ENCODE measurements at regions not wholly inside any gene's neighbourhood (a gene's known extent, or its start where the extent isn't known, plus 50 kb on each side); places are given as distances from the start of the nearest gene placed in this dataset.

DNA sequence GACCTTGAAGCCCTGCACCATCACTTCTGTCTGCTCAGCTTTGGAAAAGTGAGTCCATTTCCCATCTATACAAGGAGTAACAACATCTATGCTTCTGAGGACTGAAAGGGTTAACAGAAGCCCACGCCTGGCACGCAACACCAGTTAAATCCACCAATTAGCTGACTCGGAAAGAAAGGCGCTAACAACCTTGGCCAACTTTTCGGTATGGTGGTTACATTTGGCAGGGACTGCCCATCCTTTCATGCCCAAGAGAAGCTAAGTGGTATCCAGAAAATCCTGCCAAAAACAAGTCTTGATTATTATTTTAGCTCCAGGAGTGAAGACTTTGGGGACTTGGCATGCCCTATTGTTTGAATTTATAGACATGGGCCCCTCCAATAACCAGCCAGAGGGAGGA, 202.3 kb upstream of the RPL38 start:
- H3K9me2 ChIP-seq (replicated peaks; ENCODE audit: low read length): no peaks in the 10 kb centered on the region
- H3K9me3 ChIP-seq (ENCODE audit: low read length): no peaks in the 10 kb centered on the region
- ChIA-PET POLR2A (ENCODE audit: unreplicated experiment) (no interaction called here), CTCF (interaction anchor here (0.6 kb wide), 1 partner anchor 170 kb away, joined by 3 read pairs; no protein-coding TSS in a partner anchor)
- peaks cover 43% of the 10 kb centered on the region for H3K27me3 ChIP-seq (ENCODE audit: low read length)
- H3F3A ChIP-seq (ENCODE audit: low read length, unreplicated experiment): no peaks in the 10 kb centered on the region
- TF ChIP-seq EZH2phosphoT487 (IDR thresholded peaks at IDR 0.05; ENCODE audit: borderline replicate concordance, low read length): no peak
- TF ChIP-seq, protein P1, sequence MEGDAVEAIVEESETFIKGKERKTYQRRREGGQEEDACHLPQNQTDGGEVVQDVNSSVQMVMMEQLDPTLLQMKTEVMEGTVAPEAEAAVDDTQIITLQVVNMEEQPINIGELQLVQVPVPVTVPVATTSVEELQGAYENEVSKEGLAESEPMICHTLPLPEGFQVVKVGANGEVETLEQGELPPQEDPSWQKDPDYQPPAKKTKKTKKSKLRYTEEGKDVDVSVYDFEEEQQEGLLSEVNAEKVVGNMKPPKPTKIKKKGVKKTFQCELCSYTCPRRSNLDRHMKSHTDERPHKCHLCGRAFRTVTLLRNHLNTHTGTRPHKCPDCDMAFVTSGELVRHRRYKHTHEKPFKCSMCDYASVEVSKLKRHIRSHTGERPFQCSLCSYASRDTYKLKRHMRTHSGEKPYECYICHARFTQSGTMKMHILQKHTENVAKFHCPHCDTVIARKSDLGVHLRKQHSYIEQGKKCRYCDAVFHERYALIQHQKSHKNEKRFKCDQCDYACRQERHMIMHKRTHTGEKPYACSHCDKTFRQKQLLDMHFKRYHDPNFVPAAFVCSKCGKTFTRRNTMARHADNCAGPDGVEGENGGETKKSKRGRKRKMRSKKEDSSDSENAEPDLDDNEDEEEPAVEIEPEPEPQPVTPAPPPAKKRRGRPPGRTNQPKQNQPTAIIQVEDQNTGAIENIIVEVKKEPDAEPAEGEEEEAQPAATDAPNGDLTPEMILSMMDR (conservative IDR thresholded peaks at IDR 0.05; ENCODE audit: low read depth, low read length): no peak
- TF ChIP-seq EZH2 (IDR thresholded peaks at IDR 0.05; ENCODE audit: low read length, unreplicated experiment): no peak
- ATAC-seq: no peak
- H3K79me2 ChIP-seq (ENCODE audit: low read length): no peaks in the 10 kb centered on the region
- H3K9ac ChIP-seq (ENCODE audit: low read length): no peak overlapping the region
- H2AFZ ChIP-seq (ENCODE audit: low read length): no peak overlapping the region
- no peak overlapping the region for H3K4me3 ChIP-seq (ENCODE audit: low read length)
- no peaks in the 10 kb centered on the region for H3K36me3 ChIP-seq (ENCODE audit: low read depth, low read length)
- intact Hi-C loops (cut with micrococcal nuclease): no loop called here
- no TSS peak for BruUV-seq (replicated peaks)
- H3K27ac ChIP-seq (ENCODE audit: low read length): no peak overlapping the region
- H3K4me1 ChIP-seq (ENCODE audit: insufficient read depth, low read length): no peaks in the 10 kb centered on the region
- H4K20me1 ChIP-seq (ENCODE audit: low read length): no peaks in the 10 kb centered on the region
- no peak for DNase-seq
- H3K4me2 ChIP-seq (ENCODE audit: low read length): no peak overlapping the region

DNA sequence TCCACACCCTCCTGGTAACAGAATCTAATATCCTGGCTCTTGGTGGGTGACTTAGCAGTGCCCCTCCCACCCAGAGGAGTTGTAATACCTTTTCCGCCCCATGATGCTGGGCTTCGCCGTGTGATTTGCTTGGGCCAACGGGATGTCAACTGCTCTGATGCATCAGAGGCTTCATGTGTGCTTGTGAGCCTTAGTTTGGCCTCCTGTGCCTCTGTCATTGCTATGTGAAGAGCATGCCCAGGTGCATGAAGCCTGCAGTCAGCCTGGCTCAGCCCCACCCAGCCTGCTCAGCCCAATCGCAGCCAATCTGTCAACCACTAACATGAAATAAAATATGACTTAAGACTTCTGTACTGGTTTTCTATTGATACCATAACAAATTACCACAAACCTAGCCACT, 201.2 kb upstream of the RPL38 start:
- DNase-seq: no peak

DNA sequence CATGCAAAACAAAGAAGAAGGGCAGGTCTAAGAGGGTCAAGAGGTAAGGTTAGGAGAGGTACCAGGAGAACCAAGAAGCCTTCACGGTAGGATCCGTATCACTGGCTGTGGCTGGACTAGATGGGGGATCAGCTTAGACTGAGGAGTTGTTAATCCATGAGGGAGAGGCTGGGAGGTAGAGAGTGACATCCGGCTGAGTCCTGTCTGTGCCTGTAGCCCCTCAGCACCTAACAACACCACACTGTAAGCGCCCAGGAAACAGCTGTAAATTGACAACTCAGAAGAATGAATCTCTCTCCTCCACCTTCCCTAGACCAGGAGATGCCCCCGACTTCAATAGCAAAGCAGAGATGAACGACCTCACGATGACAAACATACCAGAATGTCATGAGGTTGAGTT, 199.4 kb upstream of the RPL38 start:
- no peaks in the 10 kb centered on the region for H3K79me2 ChIP-seq (ENCODE audit: low read length)
- peaks cover 58% of the 10 kb centered on the region for H3K27me3 ChIP-seq (ENCODE audit: low read length)
- no peak overlapping the region for H3K27ac ChIP-seq (ENCODE audit: low read length)
- no TSS peak for BruUV-seq (replicated peaks)
- H3K4me1 ChIP-seq (ENCODE audit: insufficient read depth, low read length): no peaks in the 10 kb centered on the region
- no peak for DNase-seq
- no peaks in the 10 kb centered on the region for H3K9me2 ChIP-seq (replicated peaks; ENCODE audit: low read length)
- no peak overlapping the region for H3K4me3 ChIP-seq (ENCODE audit: low read length)
- no peaks in the 10 kb centered on the region for H3K36me3 ChIP-seq (ENCODE audit: low read depth, low read length)
- TF ChIP-seq, protein P1 (conservative IDR thresholded peaks at IDR 0.05; ENCODE audit: low read depth, low read length): no peak
- no peak for TF ChIP-seq EZH2phosphoT487 (IDR thresholded peaks at IDR 0.05; ENCODE audit: borderline replicate concordance, low read length)
- no peak for TF ChIP-seq EZH2 (IDR thresholded peaks at IDR 0.05; ENCODE audit: low read length, unreplicated experiment)
- H3K9me3 ChIP-seq (ENCODE audit: low read length): no peaks in the 10 kb centered on the region
- H3F3A ChIP-seq (ENCODE audit: low read length, unreplicated experiment): no peaks in the 10 kb centered on the region
- H4K20me1 ChIP-seq (ENCODE audit: low read length): no peaks in the 10 kb centered on the region
- ChIA-PET POLR2A (ENCODE audit: unreplicated experiment) (no interaction called here), CTCF (no interaction called here)
- ATAC-seq: no peak
- no peak overlapping the region for H3K9ac ChIP-seq (ENCODE audit: low read length)
- intact Hi-C loops (cut with micrococcal nuclease): no loop called here
- no peak overlapping the region for H2AFZ ChIP-seq (ENCODE audit: low read length)
- H3K4me2 ChIP-seq (ENCODE audit: low read length): no peak overlapping the region

More for the DNA sequence above, 201.2 kb upstream of the RPL38 start:
- CTCF ChIA-PET: no interaction called here
- ATAC-seq: no peak
- TF ChIP-seq, protein P1 (conservative IDR thresholded peaks at IDR 0.05; ENCODE audit: low read depth, low read length): no peak
- H3K27me3 ChIP-seq (ENCODE audit: low read length): peaks cover 51% of the 10 kb centered on the region
- no peaks in the 10 kb centered on the region for H4K20me1 ChIP-seq (ENCODE audit: low read length)
- H3K4me2 ChIP-seq (ENCODE audit: low read length): no peak overlapping the region
- H3K4me3 ChIP-seq (ENCODE audit: low read length): no peak overlapping the region
- H2AFZ ChIP-seq (ENCODE audit: low read length): no peak overlapping the region
- BruUV-seq (replicated peaks): no TSS peak
- POLR2A ChIA-PET (ENCODE audit: unreplicated experiment): no interaction called here
- no peaks in the 10 kb centered on the region for H3K79me2 ChIP-seq (ENCODE audit: low read length)
- H3K27ac ChIP-seq (ENCODE audit: low read length): no peak overlapping the region
- H3K4me1 ChIP-seq (ENCODE audit: insufficient read depth, low read length): no peaks in the 10 kb centered on the region
- intact Hi-C loops (cut with micrococcal nuclease): no loop called here
- H3K9ac ChIP-seq (ENCODE audit: low read length): no peak overlapping the region
- no peaks in the 10 kb centered on the region for H3F3A ChIP-seq (ENCODE audit: low read length, unreplicated experiment)
- H3K9me2 ChIP-seq (replicated peaks; ENCODE audit: low read length): no peaks in the 10 kb centered on the region
- H3K36me3 ChIP-seq (ENCODE audit: low read depth, low read length): no peaks in the 10 kb centered on the region
- H3K9me3 ChIP-seq (ENCODE audit: low read length): no peaks in the 10 kb centered on the region

Data from PC-3 (cell line).